ENCODE measurements at regions not wholly inside any gene's neighbourhood (a gene's known extent, or its start where the extent isn't known, plus 50 kb on each side); places are given as distances from the start of the nearest gene placed in this dataset.
"Not testable (repeated sequence)": the region's sequence is repeated elsewhere in the genome, so short reads cannot be mapped to it uniquely, and the experiment has no call there.

- not testable (repeated sequence) for DNase-seq; H3K9me3 ChIP-seq (ENCODE audit: control insufficient read depth, low read length); H3K4me1 ChIP-seq (ENCODE audit: control insufficient read depth, insufficient read depth, low read depth, low read length); H4K91ac ChIP-seq (ENCODE audit: low read length); H3K23ac ChIP-seq (ENCODE audit: low read length in 2 of 2); H3K9ac ChIP-seq (ENCODE audit: low read length); H3K4me3 ChIP-seq (ENCODE audit: insufficient read depth in 1 of 2, low read depth in 1 of 2, low read length in 2 of 2); H2BK12ac ChIP-seq (ENCODE audit: low read length in 2 of 2); H3K36me3 ChIP-seq (ENCODE audit: control insufficient read depth in 1 of 2, insufficient read depth in 2 of 2, low read depth in 1 of 2, low read length in 2 of 2); H2BK15ac ChIP-seq (ENCODE audit: low read depth, poor library complexity, severe bottlenecking); H3K14ac ChIP-seq (ENCODE audit: low read length in 2 of 2); H3K4ac ChIP-seq (ENCODE audit: low read depth in 1 of 2, low read length in 2 of 2); H3K4me2 ChIP-seq (ENCODE audit: low read length, poor library complexity, severe bottlenecking); H2AK5ac ChIP-seq (ENCODE audit: low read length, severe bottlenecking); H4K8ac ChIP-seq (ENCODE audit: low read length); H2AFZ ChIP-seq (ENCODE audit: low read depth, low read length); H3K18ac ChIP-seq (ENCODE audit: low read depth in 1 of 2, low read length in 2 of 2); H3K27ac ChIP-seq (ENCODE audit: low read length, poor library complexity, severe bottlenecking); H3K79me1 ChIP-seq (replicated peaks; ENCODE audit: low read length, poor library complexity, severe bottlenecking); H3K27me3 ChIP-seq (ENCODE audit: control insufficient read depth in 1 of 2, insufficient read depth in 1 of 2, low read length in 2 of 2); H2BK120ac ChIP-seq (ENCODE audit: low read depth, low read length); H2BK5ac ChIP-seq (ENCODE audit: low read depth, low read length, poor library complexity, severe bottlenecking)
- WGBS: 84% methylated on average over 1 of the region's 1 CpG
Observed at GRCh38 chr1:94289244-94289643, 51.9 kb upstream of the ARHGAP29 start.

Measured in mesenchymal stem cell (in vitro differentiated cells and primary cell).